Liver (tissue), 3 donors: ENCODE measurements at regions not wholly inside any gene's neighbourhood (a gene's known extent, or its start where the extent isn't known, plus 50 kb on each side); places are given as distances from the start of the nearest gene placed in this dataset.

ENCODE experiments used
- HNF4A ChIP-seq, 2 donors: conservative IDR thresholded peaks; 2 replicates each; pipeline ENCODE4 v1.6.1; 2016; ENCODE audit warnings: antibody characterized with exemption in 2 of 2, mild to moderate bottlenecking in 2 of 2
- JUND ChIP-seq, 2 donors: IDR thresholded peaks; 2 replicates each; pipeline ENCODE4 v1.6.1; 2016; ENCODE audit warnings: antibody characterized with exemption in 2 of 2
- YY1 ChIP-seq: IDR thresholded peaks from 2 replicates; pipeline ENCODE4 v1.6.1; 2016; ENCODE audit warnings: antibody characterized with exemption, mild to moderate bottlenecking
- TF ChIP-seq, protein P1 (sequence below): fragments of 150-350 bp; IDR thresholded peaks from 2 replicates; pipeline ENCODE4 v1.5.1; 2017; ENCODE audit warnings: improper control_type of control experiment, low read depth, low read length; ENCODE audit not compliant: missing input control
- TF ChIP-seq, protein P2 (sequence below): IDR thresholded peaks from 2 replicates; pipeline ENCODE4 v1.6.1; 2016; ENCODE audit warnings: antibody characterized with exemption
- TF ChIP-seq, protein P3 (sequence below): IDR thresholded peaks from 2 replicates; pipeline ENCODE4 v1.6.1; 2016; ENCODE audit warnings: antibody characterized with exemption, mild to moderate bottlenecking
- donor health status: healthy.
- donor health status: healthy.

DNA sequence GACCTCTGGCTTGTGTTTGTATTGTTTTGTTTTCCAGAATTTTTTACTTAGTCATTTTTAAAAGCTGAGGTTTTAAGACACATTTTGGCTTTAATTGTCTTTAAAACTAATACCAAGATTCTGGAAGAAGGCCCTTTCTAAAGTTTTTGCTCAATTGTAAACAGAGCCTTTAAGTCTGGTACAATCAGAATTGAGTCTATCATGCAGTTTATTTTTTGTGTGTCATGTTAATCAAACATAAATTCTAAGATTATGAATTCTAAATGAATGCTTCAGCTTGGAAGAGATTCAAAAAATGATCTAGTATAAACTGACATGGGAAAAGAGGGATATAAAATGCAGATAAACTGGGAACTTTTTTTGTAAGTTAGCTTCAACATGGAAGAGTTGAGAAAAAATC, 882.7 kb downstream of the TLE1 start:
- TF ChIP-seq, protein P1, sequence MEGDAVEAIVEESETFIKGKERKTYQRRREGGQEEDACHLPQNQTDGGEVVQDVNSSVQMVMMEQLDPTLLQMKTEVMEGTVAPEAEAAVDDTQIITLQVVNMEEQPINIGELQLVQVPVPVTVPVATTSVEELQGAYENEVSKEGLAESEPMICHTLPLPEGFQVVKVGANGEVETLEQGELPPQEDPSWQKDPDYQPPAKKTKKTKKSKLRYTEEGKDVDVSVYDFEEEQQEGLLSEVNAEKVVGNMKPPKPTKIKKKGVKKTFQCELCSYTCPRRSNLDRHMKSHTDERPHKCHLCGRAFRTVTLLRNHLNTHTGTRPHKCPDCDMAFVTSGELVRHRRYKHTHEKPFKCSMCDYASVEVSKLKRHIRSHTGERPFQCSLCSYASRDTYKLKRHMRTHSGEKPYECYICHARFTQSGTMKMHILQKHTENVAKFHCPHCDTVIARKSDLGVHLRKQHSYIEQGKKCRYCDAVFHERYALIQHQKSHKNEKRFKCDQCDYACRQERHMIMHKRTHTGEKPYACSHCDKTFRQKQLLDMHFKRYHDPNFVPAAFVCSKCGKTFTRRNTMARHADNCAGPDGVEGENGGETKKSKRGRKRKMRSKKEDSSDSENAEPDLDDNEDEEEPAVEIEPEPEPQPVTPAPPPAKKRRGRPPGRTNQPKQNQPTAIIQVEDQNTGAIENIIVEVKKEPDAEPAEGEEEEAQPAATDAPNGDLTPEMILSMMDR: no peak
- TF ChIP-seq, protein P2, sequence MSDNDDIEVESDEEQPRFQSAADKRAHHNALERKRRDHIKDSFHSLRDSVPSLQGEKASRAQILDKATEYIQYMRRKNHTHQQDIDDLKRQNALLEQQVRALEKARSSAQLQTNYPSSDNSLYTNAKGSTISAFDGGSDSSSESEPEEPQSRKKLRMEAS: no peak
- TF ChIP-seq HNF4A (conservative IDR thresholded peaks at IDR 0.05) (no peak), YY1 (no peak), JUND (IDR thresholded peaks at IDR 0.05) (no peak)
- TF ChIP-seq, protein P3, sequence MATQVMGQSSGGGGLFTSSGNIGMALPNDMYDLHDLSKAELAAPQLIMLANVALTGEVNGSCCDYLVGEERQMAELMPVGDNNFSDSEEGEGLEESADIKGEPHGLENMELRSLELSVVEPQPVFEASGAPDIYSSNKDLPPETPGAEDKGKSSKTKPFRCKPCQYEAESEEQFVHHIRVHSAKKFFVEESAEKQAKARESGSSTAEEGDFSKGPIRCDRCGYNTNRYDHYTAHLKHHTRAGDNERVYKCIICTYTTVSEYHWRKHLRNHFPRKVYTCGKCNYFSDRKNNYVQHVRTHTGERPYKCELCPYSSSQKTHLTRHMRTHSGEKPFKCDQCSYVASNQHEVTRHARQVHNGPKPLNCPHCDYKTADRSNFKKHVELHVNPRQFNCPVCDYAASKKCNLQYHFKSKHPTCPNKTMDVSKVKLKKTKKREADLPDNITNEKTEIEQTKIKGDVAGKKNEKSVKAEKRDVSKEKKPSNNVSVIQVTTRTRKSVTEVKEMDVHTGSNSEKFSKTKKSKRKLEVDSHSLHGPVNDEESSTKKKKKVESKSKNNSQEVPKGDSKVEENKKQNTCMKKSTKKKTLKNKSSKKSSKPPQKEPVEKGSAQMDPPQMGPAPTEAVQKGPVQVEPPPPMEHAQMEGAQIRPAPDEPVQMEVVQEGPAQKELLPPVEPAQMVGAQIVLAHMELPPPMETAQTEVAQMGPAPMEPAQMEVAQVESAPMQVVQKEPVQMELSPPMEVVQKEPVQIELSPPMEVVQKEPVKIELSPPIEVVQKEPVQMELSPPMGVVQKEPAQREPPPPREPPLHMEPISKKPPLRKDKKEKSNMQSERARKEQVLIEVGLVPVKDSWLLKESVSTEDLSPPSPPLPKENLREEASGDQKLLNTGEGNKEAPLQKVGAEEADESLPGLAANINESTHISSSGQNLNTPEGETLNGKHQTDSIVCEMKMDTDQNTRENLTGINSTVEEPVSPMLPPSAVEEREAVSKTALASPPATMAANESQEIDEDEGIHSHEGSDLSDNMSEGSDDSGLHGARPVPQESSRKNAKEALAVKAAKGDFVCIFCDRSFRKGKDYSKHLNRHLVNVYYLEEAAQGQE: no peak
